ENCODE measurements at regions not wholly inside any gene's neighbourhood (a gene's known extent, or its start where the extent isn't known, plus 50 kb on each side); places are given as distances from the start of the nearest gene placed in this dataset.

- DNase-seq (ENCODE audit: low spot score): no peak
Observed at GRCh38 chr12:89959179-89959578, 250.5 kb upstream of the ATP2B1 start.

DNA sequence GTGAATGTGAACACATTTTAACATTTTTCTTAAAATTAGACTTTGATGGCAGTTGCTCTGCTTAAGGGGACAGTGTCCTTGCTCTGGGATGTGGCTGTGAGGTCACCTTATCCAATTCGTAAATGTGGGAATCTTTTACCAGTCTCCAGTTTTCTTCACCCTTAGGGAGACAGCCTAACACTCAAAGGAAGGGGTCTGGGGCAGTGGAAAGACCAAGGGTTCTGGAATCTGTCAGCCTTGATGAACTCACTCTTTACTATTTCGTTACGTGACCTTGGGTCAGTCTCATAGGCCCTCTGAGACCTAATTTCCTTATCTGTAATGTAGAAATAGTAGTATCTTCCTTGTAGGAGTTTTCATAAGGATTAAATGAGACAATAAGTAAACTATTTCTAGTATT lies 245.6 kb upstream of the ATP2B1 start:
- DNase-seq (ENCODE audit: low spot score): no peak

- no peak for DNase-seq (ENCODE audit: low spot score)
Observed at GRCh38 chr12:89951694-89952060, 243.0 kb upstream of the ATP2B1 start.

DNA sequence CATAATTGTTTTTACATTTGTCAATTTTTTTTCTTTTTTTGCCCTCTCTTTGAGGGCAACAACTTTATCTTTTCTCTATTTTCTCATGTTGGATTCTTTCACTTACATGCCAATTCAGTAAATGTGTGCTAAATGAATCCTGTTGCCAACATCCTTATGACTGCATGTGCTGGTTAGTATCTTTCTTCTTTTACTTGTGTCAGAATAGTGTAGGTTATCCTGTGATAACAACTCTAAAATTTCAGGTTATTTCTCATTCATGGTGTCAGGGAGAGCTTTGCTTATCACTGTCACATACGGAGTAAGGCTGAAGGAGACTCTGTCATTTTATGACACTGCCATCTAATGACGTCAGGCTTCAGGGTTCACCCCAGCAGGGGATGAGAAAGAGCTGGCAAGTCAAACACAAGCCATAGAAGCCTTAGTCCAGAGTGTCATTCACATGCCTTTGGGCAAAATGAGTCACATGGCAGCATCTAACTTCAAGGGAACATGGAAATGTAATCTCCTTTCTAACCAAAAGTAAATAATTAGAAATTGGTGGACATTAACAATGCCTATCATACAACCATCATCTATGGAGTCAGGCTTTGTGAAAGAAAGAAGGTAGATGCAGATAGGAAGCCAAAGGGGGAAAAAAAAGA lies 242.5 kb upstream of the ATP2B1 start:
- DNase-seq (ENCODE audit: low spot score): peak; percentile 50

GRCh38 chr12:89950421-89950820 lies 241.8 kb upstream of the ATP2B1 start:
- no peak for DNase-seq (ENCODE audit: low spot score)

DNA sequence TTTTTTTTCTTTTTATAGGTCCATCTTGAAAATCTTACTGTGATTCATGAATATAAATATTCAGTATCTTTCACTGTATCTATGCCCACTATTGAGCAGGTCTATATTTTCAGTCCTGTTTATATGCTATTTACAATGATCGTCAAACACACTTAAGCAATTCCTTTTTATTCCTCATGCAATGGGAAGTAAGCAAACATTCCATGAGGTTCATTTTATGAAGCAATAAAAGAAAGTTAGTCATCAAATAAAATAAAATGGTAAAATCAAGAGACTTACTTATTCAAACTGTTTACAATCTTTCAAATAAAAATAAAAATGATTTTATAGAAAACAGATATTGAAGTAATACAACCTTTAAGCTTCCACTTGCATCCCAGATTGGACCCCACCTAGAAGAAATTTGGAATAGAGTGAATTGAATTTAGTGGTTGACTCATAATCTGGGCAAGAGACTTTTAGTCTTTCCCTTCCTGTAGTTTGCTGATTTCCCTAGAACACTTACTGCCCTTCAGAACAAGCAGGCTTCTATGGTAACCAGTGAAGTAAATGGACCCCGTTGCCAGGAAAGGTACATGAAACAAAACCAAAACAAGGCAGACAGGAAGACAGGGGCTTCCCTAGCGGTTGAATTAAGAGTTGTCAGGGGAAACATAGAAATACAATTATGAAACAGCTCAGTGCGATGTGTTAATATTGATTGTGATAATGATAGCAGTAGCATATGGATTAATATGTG lies 241.0 kb upstream of the ATP2B1 start:
- DNase-seq (ENCODE audit: low spot score): peak; percentile 57

DNA sequence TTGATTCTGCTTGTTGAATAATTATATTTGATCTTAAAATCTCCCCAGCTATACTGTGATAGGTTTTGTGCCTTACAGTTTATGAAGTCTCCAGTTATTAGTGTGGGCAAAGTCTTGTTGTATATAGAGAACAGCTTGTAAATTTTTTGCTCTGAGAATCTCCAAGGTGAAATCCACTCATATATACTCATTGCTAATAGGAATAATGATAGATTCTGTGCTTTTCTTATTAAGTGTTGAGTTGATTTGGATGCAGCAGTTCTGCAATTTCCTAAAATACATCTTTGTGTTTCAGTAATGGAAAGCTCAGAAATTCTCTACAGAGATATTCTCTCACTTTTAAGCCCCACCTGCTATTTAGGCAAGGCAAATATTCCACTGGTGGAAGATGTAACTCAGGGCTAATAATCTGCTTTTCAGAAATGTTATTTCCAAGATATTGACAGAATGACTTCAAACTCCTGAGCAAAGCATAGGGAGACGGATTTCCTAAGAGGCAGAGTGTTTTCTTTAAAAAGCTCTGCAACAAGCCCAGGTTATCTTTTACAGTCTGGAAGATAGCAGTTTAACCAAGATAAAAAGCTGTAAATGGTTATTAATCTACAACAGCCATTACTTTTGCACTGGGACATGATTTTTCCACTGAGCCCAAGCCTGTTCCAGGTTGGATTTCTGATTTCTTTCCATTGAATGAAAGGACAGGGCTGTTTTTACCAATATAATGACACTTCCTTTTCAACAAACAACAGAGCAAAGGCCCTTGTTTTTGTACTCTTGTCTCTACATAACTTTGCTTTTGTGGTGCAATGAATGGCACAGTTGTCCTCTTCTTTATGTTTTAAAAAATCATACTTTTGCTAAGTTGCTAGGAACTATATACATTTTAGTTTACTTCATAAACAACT lies 239.9 kb upstream of the ATP2B1 start:
- DNase-seq (ENCODE audit: low spot score): no peak

DNA sequence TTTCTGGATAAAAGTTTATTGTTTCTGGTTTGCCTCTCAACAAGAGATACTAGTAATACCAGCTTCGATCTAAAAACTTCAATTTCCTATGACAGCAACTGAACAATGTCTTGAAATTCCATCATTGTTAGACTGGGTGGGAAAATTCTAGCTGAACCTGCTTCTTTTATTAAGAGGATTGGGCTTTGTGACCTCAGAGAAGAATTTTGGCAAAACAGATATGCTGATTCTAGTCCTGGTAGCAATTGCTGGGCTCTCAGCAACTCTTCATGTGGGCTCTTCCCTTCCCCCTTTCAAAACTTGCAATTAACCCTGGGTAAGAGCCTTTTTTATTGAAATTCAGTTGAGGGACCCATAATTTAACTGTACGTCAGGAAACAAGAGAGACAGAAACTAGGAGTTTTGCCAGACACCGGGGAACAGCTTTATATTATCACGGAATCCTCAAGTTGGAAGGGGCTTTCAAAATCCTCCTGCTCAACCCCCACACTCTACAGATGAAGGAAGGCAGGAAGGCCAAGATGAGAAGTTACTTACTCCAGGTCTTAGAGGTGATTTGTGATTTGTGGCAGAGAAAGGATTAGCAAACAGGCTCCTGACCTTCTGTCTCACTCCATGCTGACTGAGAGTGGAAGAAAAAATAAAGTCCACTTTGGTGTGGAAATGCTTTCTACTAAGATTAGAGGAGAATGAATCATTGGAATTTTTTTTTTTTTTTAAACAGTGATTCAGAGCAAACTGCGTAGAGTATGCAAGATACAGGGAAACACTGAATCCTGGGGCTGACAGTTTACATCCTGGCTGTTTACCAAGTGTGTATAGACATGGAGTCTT lies 239.0 kb upstream of the ATP2B1 start:
- DNase-seq (ENCODE audit: low spot score): peak; percentile 87

DNA sequence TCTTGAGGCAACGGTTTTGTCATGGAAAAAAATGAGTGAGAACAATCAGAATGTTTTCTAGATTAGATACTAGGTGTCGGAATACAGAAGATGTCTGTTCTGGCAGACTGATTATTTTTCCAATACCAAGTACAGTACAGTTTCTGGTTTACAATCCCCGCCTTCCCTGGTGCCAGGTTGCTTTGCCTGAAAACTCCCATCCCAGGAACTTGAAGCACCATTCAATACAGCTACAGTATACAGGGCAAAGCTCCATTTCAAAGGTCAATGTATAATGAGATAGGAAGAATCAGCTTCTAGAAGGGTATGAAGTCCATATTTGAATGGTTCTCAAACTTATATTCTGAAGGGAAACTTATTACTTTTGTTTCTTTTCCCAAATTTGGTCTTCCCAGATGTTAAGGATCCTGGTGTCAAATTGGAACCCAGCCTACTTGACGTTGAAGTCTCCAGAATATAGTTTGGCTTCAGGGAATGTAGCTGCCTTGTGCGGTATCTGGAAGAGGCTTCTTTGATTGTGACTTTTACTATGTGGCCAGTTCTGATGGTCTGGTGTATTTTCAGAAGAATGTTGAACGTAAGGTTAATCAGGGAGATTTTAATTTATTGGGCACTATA lies 238.0 kb upstream of the ATP2B1 start:
- DNase-seq (ENCODE audit: low spot score): no peak

- no peak for DNase-seq (ENCODE audit: low spot score)
Observed at GRCh38 chr12:89945123-89945522, 236.5 kb upstream of the ATP2B1 start.

- no peak for DNase-seq (ENCODE audit: low spot score)
Observed at GRCh38 chr12:89943463-89943862, 234.8 kb upstream of the ATP2B1 start.

- no peak for DNase-seq (ENCODE audit: low spot score)
Observed at GRCh38 chr12:89941436-89941835, 232.8 kb upstream of the ATP2B1 start.

GRCh38 chr12:89939522-89940215 lies 231.0 kb upstream of the ATP2B1 start:
- no peak for DNase-seq (ENCODE audit: low spot score)

GRCh38 chr12:89936631-89937030 lies 228.0 kb upstream of the ATP2B1 start:
- no peak for DNase-seq (ENCODE audit: low spot score)

- DNase-seq (ENCODE audit: low spot score): no peak
Observed at GRCh38 chr12:89935850-89936249, 227.2 kb upstream of the ATP2B1 start.

GRCh38 chr12:89933911-89934310 lies 225.3 kb upstream of the ATP2B1 start:
- DNase-seq (ENCODE audit: low spot score): peak; percentile 44

GRCh38 chr12:89932954-89933353 lies 224.3 kb upstream of the ATP2B1 start:
- DNase-seq (ENCODE audit: low spot score): no peak

GRCh38 chr12:89928467-89928866 lies 219.8 kb upstream of the ATP2B1 start:
- DNase-seq (ENCODE audit: low spot score): no peak

GRCh38 chr12:89927226-89927698 lies 218.6 kb upstream of the ATP2B1 start:
- no peak for DNase-seq (ENCODE audit: low spot score)

- no peak for DNase-seq (ENCODE audit: low spot score)
Observed at GRCh38 chr12:89924191-89924590, 215.6 kb upstream of the ATP2B1 start.

DNA sequence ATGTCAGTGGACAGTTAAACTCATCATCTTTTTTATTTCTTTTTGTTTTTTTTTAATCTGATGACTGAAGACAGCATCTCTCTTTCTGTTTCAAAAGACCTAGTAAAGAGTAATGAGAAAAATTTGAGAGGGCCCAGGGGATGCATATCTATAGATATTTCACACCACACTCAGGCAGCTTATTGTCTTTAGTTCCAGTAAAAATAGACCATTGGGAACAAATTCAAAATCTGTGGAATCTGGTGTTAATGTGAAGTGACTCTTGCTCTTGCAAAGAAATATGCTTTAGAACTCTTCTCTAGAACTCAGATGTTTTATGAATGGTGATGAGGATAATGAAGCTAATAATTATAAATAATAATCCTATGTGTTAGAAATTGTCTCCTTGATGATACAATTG lies 214.5 kb upstream of the ATP2B1 start:
- DNase-seq (ENCODE audit: low spot score): no peak
